HG03060 (cell line): ENCODE measurements at regions not wholly inside any gene's neighbourhood (a gene's known extent, or its start where the extent isn't known, plus 50 kb on each side); places are given as distances from the start of the nearest gene placed in this dataset.

ENCODE experiments used
- ATAC-seq: cut with Tn5 transposase; IDR thresholded peaks from one replicate; pipeline ENCODE4 v1.9.1; 2021; ENCODE audit warnings: low read depth, moderate number of reproducible peaks; ENCODE audit not compliant: unreplicated experiment

DNA sequence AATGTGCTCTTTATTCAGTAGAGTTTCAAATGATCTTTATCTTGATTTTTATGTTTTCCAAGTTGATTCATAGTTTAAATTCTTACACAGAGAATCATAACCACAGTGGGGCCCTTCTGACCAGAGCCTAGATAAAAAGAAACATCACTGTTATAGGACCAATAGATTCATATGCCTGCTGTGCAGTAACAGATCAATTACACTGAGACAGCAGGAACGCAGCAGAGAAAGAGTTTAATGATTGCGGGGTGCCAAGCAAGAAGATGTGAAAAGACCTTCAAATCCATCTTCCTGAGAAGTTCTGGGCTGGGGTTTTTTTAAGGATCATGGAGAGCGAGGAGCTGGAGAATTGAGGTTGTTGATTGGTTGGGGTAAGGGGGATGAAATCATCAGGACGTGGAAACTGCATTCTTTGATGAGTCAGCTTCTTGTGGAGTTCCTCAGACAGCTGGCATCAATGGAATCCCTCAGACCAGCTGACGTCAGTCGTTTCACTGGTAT lies 346.6 kb downstream of the TBC1D4 start:
- ATAC-seq = no peak

DNA sequence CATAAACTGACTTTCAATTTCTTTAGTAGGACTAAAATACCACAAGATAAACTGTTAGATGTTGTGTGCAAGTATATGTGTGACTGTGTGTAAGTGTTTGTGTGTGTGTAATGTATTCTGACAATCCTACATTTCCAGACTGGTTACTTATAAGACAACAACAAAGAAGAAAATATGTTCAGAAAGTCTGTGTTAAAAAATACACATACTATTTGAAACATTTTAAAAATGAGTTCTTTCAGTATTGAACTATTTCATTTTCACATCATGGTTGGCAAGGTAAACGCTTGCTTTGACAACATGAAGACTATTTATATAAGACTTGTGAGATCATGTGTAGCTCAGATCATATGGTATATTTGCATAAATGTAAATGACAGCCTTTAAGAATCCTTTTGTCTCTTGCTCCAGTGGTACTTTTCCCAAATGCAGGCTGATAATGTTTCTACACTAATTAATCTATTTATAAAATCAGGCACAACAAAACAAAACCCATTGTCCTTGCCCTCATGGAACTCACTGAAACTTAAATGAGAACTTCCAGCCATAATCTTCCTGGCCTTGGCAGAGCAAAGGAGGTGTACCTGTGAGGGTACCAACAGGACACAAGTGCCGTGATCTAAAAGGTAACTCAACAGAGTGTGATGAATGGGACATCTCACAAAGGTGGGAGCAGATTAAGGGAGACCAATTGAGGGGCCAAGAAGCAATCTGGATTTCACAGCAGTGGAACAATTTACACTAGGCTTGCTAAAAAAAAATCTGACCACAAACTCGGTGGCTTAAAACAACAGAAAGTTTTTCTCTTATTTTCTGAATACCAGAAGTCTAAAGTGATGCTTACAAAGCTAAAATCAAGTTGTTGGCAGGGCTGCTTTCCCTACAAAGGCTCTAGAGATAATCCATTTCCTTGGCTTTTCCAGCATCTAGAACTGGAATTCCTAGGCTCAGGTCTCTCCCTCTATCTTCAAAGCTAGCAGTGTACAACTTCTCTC lies 349.0 kb downstream of the TBC1D4 start:
- ATAC-seq = no peak

DNA sequence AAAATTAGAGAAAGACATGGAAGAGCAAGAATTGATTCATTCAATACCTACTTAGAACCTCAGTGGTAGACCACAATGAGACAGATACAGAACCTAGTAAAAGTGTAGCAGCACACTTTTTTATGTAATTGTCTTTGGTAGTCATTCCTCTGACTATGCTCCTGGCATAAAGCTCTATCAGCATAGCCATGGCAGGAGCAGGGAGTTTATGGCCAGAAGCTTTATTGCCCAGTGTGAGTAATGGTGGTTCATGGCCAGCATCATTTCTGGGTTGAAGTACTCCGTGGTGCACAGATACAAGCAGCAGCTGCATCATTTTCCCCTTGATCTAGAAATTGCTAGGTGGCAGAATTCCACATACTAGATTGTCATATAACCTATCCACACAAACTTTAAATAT lies 352.6 kb downstream of the TBC1D4 start:
- no peak for ATAC-seq

DNA sequence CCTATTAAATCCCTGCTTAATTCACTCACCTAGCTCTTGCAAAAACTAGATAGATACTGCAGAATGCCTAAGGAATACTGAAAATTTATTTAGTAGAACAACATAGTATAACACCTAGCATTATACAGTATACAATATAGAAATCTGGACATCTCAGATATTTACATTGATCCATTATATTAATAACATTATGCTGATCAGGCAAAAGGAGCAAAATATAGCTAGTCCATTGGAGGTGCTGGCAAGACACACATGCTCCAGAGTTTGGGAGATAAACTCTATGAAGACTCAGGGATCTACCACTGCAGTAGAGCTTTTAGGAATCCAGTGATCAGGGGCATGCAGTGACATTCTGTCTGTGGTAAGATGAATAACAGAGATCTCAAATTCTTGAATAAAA lies 357.6 kb downstream of the TBC1D4 start:
- ATAC-seq = no peak

DNA sequence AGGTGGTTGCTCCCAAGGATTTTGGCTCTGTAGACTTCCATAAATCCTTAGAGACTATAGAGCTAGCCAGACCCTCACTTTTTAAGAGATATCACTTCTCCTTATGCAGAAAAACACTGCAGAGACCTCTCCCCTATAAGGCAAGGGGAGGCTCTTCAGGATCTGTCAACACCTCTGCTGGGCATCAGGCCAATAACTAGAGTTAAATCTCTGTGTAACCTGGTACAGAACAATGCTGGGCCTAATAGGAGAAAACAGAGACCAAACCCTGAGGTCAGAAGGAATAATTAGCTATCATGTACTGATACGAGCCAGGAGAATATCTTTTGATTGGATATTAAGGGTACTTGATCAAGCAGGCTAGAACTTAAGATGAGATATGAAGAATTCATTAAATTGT lies 358.5 kb downstream of the TBC1D4 start:
- no peak for ATAC-seq

DNA sequence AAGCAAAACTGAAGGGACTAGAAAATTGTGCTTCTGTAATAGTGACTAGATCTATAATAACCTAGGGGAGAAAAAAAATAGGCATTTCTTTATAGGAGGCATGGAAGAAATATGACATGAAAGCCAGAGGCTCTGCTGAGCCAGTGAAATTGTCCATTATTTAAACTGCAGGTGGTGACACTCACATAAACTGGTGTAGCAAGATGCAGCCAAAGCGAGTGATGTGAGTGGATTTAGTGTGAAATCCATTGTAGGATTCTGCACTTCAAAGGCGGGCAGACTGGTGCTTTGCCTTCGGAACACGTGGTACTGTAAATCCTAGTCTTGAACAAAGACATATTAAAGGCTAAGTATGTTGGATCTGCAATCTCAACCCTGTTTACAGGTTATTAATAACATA lies 361.9 kb downstream of the TBC1D4 start:
- ATAC-seq = no peak

DNA sequence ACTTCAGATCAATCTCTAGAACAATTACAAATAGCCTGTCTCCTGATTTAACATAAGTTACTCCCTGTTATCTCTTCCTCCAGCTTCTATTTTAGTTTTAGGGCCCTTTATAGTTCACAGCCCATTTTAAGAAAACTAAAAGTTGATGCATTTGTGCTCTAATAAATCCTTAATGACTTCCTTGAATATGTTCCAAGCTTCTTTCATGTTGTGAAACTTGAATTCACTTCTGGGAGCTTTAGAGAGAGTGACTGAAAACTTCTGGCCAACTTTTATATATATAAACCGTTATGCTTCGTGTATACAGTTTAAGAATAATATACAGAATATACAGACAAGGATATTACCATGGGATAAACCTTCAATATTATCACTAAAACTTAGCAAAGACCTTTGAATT lies 366.8 kb downstream of the TBC1D4 start:
- no peak for ATAC-seq

DNA sequence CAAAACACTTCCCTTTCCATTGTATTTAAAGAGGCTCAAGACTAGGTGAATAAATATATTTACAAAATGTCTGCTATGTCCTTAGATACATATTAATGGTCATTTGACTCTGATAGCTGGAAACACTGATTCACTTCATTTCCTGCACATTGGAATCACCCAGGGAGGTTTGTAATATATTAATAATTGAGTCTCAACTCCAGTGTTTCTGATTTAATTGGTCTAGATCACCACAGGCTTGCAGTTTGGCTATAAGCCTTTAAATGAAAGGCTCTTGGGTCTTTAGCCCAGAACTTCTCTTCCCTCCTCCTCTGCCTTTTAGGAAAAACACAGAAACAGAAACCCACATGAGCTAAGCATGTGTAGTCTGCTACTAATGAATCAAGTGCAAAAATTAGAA lies 378.0 kb downstream of the TBC1D4 start:
- no peak for ATAC-seq

DNA sequence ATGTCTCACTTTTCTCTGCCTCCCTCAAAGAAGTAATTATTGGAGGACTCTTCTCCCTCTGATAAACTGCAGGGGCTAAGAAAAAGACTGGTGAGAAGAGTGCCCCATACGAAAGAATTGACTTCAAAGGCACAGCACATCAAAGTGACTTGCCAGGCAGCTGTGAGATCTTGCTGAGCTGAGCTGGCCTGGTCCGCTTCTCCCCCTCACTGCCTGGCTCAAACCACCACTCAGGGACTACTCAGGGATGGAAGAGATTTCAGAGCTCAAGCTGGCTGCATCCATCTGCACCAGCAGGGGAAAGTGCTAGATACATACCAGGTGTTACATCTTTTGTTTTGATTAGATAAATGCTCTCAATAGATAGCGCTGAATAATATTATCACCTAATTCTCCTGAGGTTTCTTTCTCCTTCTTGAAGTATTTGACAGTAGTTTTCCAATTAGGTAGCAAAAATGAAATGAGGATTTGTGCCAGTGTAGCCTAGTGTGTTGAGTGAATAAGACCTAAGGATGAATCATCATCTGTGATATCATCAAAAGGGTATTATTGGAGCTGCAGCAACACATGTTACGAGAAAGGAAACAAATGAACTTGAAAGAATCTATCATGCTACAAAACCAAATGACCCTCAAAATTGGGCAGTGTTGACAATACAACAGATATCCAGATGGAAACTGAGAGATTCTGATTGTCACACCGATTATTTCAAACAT lies 379.8 kb downstream of the TBC1D4 start:
- no peak for ATAC-seq

DNA sequence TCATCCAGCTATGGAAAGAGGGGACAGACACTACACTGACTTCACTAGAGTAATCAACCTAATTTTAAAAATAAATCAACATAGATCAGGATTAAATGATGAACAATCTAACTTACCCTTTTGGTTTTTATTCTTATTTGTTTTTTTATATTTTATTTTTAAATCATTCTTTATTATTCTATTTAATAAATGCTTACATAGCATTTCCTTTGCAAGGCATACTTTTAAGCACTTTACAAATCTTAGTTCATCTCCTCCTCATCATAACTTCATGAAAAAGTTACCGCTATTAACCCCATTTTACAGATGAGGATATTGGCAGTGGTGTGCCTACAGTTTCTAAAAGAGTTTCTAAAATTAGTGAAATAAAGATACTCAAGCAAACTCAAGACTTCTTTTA lies 380.6 kb downstream of the TBC1D4 start:
- no peak for ATAC-seq

DNA sequence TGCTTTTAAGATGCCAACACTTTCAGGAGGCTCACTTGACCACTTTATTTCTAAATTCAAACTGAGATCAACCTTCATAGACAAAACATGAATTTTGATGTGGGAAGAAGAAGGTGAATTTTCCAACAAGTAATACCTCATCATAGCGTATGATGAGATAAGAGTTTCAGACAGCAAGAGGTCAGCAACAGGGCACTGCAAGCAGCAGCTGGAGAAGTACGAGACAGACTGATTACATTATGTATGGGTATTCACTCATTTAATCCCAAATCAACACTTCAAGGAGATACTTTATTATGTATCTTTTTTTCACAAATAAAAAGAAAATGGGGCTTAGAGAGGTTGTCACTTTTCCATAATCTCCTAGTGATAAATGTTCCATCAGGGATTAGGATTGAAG lies 389.8 kb downstream of the TBC1D4 start:
- ATAC-seq = no peak

DNA sequence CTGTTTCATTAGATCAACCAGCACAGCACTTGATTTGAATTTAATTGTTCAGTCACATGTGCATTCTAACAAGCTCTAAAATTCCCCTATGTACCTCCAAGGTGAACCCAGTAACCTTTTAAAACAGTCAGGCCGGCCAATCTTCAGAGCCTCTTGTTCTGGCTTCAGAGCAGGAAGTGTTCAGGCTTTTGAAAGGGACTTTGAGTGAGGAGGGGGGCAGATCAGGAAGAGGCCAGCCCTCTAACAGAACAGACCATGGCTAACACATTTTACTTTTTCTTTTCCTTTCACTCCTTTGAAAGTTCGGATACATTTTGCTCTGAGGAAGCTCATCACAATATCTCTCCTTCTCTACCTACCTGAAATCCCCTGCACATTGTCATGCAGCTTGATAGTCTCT lies 390.3 kb downstream of the TBC1D4 start:
- ATAC-seq = no peak

DNA sequence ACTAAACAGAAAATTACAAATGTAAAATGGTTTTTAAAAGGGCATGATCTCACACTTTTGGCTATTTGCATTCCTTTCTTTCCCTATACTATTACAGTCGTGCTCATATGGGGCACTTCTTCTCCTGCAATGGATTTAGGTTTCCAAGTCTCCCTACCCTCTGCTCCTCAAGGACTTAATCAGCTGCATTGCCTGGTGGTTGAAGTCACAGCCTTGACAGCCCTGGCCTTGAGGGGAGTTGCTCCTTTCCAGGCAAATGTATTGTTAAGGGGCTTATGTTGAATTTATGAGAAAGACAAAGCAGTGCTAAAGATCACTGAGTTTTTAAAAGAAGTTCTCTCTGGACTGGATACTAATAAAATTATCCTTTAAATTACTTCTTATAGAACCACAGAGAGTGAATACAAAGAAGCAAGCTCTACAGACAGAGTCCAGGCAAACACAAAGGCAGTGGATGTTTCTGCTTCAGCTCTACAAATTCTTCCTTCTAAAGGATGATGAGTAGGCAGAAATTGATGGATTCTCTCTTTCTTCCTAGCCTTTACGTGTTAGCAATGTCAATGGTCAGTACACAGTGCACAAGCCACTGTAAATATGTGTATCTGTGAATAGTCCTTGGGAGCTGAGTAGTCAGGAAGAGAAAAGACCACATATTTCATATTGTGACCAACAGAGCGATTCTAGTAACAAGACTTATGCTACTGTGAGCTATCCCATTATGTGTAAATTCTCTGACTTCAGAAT lies 390.9 kb downstream of the TBC1D4 start:
- ATAC-seq = no peak

DNA sequence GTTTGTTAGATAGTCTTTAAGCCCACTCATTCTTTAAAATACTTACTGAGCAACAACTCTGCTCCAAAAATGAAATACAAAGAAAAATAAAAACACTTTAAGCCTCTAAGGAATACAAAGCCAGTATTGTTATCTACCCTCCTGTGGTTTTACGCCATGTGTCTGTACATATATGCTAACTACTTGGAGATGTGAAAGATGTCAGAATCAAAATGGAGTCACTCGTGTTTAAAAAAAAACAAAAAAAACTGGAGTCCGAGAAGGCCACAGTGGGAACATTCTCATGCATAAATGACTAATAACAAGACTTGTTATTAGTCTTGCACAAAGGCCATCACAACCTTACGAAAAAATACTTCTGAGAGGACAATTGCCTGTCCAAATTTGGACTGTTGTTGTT lies 393.1 kb downstream of the TBC1D4 start:
- ATAC-seq = no peak

DNA sequence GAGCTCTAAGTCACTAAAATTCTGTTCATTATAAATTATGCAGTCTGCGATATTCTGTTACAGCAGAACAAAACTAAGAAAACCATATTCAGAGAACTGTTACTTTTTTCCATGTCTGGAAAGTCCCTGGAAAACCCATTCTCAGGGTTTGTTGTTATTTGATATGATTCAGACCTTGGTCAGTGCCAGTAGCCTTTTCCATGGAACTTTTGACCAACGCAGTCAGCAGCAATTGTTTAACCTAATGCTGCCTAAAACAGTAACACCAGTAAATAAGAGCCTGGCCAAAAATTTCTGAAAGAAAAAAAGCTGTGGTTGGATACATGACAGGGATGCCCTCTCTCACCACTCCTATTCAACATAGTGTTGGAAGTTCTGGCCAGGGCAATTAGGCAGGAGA lies 402.7 kb downstream of the TBC1D4 start:
- no peak for ATAC-seq

DNA sequence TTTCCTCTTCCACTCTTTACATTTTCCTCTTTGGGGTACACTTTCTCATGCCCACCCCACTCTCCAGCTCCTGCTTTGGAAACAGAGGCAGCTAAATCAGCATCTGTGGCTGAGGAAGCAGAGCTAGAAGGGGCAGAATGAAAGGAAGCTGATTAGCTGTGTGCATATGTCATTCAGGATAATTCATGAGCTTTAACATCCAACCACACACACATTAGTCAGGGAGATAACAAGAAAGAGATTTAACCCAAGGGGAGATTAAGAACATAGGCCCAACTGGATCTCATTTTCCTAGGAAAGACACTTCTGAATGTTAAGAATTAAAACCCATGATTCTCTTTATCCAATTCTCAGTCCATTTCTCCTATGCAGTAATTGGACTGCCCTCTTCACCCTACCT lies 405.5 kb downstream of the TBC1D4 start:
- no peak for ATAC-seq

DNA sequence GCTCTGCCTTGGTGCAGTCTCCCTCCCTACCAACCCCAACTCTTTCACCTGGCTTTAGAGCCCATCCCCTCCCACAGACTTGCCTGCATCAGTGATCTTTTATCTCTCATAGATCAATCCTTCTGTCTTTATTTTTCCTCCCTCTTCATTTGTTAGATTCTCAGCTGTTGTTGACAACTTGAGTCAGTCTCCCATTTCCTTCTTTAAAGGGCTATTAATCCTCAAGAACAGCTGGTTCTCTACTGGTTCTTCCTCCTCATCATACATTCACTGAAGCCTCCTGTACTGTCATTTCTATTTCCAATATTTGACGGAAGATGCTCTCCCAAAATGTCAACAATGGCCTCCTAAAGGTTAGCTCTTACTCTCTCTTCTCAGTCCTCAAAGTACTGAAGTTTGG lies 408.2 kb downstream of the TBC1D4 start:
- ATAC-seq = no peak

DNA sequence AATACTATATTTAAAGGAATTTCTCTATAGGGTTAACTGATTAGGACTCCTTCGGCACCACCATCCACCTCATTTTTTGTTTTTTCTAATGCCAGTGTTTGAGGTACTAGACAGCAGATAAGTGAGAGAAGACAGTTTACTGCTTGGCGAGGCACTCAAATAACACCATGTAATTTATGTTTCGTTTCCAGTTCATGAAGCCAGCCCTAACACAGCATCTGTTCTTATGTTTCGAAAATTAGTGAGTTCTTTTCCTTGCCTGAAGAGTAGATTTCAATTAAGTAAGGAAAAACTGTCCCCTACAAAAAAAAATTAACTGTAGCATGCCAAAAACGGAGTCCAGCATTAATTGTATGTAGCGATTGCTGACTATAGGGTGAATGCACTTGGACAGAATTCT lies 409.1 kb downstream of the TBC1D4 start:
- no peak for ATAC-seq

DNA sequence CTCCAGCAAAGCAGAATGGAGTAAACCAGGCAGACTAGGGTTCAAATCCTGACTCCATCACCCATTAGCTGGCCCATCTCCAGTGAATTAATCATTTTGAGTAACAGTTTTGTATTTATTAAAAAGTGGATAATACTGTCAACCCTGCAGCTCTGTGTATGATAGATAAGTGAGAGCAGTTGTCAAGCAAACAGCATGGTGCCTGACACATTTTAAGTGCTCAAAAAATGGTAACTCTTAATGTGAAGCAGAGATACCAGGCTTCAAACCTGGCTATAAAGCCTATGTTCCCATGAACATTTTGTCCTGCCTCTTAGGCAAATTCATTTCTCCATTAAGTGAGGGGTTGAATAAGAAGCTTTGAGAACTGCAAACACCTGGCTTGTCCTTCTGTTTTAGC lies 409.6 kb downstream of the TBC1D4 start:
- no peak for ATAC-seq

DNA sequence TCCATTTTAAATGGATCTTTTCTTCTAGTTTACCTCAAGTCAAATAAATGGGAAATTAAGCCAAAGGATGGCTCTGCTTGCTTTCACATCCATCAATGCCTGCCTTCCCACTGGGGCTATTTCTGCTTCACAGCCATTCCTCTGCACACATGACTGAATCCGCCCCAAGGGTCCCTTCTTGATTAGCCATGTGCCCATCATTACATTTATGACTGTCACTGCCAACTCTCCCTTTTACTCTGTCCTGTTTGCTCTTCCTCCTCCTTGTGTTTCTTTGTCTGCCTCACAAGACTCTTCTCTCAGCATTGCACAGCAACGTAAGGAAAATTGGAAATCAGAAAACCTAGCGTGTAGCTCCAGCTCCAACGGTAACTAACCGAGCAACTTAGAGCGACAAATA lies 410.2 kb downstream of the TBC1D4 start:
- ATAC-seq = no peak

DNA sequence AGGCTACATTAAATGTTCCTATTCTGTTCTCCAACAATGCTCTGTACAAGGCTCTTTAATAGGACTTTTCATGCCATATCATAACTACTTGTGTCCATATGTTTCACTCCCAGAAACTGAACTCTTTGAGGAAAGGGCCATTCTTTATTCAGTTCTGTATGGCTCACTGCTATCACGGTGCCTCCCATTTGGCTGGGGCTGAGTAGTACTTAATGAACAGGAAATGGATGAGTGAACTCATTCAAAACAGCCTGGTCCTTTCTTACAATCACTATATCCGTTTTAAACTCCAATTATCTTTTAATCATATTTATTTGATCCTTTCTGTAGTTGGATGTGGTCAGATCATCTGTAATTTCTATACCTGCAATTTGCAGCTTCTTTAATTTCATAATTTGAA lies 410.6 kb downstream of the TBC1D4 start:
- no peak for ATAC-seq
